GM12874 (cell line): ENCODE measurements at regions not wholly inside any gene's neighbourhood (a gene's known extent, or its start where the extent isn't known, plus 50 kb on each side); places are given as distances from the start of the nearest gene placed in this dataset.

ENCODE experiments used
- TF ChIP-seq, protein P1 (sequence below): IDR thresholded peaks from 2 replicates; pipeline ENCODE4 v1.5.1; 2011; ENCODE audit warnings: low read depth, mild to moderate bottlenecking, control low read depth, low read length, moderate library complexity; ENCODE audit not compliant: insufficient read depth

DNA sequence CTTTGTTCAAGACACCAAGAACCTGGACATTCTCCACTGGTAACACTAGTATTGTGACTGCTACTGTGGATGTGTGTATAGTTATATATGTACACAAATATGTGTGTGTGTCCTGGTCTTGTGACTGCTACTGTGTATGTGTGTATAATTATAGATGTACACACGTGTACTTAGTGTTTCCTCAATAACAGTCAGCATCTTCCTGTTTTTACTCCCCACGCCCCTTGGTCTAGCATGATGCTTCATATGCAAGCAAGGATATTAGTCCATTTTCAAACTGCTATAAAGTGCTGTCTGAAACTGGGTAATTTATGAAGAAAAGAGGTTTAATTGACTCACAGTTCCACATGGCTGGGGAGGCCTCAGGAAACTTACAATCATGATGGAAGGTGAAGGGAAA lies 802.7 kb downstream of the RNF144A start:
- TF ChIP-seq, protein P1, sequence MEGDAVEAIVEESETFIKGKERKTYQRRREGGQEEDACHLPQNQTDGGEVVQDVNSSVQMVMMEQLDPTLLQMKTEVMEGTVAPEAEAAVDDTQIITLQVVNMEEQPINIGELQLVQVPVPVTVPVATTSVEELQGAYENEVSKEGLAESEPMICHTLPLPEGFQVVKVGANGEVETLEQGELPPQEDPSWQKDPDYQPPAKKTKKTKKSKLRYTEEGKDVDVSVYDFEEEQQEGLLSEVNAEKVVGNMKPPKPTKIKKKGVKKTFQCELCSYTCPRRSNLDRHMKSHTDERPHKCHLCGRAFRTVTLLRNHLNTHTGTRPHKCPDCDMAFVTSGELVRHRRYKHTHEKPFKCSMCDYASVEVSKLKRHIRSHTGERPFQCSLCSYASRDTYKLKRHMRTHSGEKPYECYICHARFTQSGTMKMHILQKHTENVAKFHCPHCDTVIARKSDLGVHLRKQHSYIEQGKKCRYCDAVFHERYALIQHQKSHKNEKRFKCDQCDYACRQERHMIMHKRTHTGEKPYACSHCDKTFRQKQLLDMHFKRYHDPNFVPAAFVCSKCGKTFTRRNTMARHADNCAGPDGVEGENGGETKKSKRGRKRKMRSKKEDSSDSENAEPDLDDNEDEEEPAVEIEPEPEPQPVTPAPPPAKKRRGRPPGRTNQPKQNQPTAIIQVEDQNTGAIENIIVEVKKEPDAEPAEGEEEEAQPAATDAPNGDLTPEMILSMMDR, result no peak

DNA sequence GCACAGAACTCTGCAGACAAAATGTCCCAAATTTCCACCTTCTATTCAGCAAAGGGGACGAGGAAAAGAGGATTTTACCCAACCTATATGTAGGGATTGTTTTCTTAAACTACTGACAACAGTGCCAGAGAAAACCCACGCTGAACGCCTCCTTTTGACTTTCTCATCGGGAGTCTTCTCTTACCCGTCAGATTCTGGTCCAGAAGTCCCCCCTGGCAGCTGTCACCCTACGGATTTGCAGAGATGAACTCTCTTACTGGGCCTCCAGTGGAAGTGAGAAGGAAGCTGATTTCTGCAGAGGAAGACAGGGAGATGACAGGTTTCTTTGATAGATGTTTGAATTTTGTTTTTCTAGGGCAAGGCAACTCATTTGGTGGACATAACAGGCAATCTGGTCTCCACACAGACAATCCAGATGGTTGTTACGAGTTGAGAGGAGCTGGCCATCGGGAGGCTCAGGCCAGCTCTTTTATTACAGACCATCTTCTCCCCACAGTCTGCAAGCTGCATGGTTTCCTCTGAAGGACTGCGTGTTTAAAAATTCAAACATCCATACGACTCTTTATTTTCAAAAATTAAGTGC lies 804.3 kb downstream of the RNF144A start:
- TF ChIP-seq, protein P1, result no peak

DNA sequence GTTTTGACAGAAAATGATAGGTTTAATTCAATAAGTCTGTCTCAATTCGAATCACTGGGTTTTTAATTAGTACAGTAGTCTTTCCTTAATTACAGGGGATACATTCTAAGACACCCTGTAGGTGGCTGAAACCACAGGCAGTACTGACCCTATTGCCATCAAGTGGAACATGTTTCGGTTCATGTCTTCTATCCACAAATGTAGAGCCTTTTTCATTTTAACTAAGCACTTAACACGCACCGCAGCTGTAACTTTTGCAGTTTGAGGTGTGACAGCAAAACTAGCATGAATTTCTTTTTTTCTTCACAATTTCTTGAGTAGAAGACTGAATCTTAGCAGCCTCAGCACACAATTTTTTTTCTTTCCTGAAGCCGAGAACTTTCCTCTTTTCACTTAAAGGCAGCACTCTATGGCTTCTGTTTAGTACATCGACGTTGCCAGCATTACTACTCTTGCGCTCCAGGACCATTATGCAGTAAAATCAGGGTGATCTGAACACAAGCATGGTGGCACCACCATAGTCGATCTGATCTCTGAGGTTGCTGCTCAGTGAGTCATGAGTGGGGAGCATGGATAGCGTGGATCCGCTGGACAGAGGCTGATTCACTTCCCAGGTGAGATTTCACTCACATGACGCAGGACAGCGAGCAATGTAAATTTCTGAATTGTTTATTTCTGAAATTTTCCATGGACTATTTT lies 805.1 kb downstream of the RNF144A start:
- TF ChIP-seq, protein P1, result no peak

DNA sequence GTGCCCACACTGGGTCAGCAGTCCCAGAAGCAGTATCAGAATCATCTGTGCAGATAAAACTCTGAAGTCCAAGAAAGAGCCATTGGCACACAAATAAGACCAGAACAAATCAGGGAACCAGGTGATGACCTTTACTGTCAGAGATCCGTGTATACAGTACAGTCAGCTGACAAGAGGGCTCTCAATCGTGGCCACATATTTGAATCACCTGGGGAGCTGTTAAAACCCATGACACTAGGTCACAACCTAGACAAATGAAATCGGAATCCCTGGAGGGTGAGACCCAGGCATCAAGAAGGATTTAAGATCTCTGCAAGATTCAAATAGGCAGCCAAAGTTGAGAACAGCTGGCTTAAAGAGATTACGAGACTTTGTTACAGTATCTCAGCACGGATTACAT lies 807.1 kb downstream of the RNF144A start:
- TF ChIP-seq, protein P1, result no peak

DNA sequence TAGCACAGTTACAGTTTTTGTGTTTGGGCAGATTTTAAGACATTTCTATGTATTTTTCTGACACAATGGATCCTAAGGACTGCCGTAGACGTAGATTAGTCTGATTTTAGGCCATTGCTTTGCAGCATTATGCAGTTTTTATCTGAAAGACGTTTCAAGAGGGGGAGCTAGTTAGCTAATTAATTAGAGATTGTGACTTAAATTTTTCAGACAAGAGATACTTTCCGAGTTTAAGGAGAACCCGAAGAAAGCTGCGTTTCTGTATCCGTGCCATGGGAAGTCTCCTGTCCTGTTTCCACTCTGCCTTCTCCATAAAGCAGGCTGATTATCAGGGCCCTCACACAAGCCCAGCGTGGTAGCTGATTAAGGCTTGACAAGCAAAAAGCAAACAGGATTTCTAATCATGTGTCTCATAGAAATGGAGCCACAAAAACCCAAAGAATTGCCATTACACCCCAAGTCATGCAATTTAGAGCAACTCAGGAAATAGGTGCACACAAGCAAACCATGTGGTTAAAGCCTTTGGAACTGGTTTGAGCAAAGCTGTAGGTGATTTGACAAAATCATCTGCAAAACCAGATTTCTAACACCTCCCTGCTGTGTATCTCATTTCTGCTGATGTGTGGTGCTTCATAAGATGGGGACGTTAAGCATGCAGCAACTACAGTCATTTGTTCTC lies 808.1 kb downstream of the RNF144A start:
- TF ChIP-seq, protein P1, result 0 out of 2 replicates have a peak, but pooled peaks have one; percentile 2

DNA sequence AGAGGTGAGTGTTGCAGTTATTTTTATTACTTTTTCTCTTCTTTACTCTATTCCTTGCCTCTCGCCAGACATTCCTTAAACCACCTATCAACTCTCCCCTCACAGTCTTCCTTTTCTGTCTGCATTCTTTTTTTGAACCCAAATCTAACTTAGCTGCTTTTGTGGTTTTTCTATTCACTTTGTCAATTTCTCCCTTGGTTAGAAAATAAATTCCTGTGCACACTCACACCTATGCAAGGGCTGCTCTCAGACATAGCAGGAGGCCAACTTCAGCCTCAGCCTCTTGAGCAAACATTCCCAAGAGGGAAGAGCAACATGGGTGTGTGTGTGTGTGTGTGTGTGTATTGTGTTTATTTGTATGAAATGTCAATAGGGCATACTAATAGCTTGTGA lies 808.6 kb downstream of the RNF144A start:
- TF ChIP-seq, protein P1, result no peak

DNA sequence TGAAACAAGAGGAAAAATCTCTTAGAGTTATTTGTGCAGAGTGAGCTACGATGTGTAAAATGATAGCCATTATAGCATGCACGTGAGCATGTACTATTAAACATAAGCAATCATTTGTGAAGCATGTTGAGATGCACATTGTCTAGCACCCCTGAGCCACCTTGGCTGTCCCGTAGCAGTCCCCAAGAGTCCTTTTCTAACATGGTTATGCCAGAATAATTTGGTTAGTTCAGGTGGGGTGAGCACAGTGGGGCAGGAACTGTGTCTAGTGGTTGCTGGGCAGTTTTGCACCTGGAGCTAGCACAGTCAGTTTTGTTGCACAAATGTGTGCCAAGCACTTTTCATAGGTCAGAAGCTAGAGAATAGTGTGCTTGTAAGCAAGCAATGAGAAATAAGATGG lies 809.8 kb downstream of the RNF144A start:
- TF ChIP-seq, protein P1, result no peak
